ENCODE measurements at regions not wholly inside any gene's neighbourhood (a gene's known extent, or its start where the extent isn't known, plus 50 kb on each side); places are given as distances from the start of the nearest gene placed in this dataset.

GRCh38 chr6:84466511-84466910 lies 239.1 kb upstream of the CEP162 start:
- CTCF ChIA-PET = no interaction called here
- DNase-seq (no peak), ATAC-seq (ENCODE audit: low read depth) (no peak)
- Mint-ChIP-seq H3K27me3 (no peaks in the 10 kb centered on the region), H3K4me3 (no peak overlapping the region), H3K4me1 (no peaks in the 10 kb centered on the region), H3K27ac (no peak overlapping the region), H3K36me3 (ENCODE audit: low read depth) (no peaks in the 10 kb centered on the region), H3K9me3 (peaks cover 16% of the 10 kb centered on the region)
- POLR2A ChIA-PET = no interaction called here
- TF ChIP-seq, protein P1, sequence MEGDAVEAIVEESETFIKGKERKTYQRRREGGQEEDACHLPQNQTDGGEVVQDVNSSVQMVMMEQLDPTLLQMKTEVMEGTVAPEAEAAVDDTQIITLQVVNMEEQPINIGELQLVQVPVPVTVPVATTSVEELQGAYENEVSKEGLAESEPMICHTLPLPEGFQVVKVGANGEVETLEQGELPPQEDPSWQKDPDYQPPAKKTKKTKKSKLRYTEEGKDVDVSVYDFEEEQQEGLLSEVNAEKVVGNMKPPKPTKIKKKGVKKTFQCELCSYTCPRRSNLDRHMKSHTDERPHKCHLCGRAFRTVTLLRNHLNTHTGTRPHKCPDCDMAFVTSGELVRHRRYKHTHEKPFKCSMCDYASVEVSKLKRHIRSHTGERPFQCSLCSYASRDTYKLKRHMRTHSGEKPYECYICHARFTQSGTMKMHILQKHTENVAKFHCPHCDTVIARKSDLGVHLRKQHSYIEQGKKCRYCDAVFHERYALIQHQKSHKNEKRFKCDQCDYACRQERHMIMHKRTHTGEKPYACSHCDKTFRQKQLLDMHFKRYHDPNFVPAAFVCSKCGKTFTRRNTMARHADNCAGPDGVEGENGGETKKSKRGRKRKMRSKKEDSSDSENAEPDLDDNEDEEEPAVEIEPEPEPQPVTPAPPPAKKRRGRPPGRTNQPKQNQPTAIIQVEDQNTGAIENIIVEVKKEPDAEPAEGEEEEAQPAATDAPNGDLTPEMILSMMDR (IDR thresholded peaks at IDR 0.05) = no peak
- intact Hi-C loops (cut with micrococcal nuclease) = no loop called here

GRCh38 chr6:84464471-84464870 lies 237.0 kb upstream of the CEP162 start:
- TF ChIP-seq, protein P1 (IDR thresholded peaks at IDR 0.05) = no peak

DNA sequence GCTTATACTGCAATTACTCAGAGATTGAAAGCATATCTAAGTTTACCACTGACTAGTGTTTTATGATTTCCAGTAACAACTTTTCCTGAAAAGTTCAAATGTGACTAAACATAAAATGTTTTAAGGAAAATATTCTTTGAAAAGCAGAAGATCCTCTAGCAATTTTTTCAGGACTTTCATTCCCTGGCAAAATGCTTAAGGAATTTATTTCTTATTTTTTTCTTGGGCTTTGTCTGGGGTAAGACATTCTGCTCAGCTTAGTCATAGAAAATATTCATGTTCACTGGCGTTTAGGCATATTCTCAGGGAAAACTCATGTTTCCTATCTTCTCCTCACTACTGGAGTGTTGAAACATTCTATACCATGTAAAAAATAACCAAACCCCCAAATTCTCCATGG lies 235.3 kb upstream of the CEP162 start:
- no peak for DNase-seq
- H3K4me1 Mint-ChIP-seq = no peaks in the 10 kb centered on the region

More at GRCh38 chr6:84464471-84464870, 237.0 kb upstream of the CEP162 start:
- H3K27ac Mint-ChIP-seq = no peak overlapping the region
- no peaks in the 10 kb centered on the region for H3K4me1 Mint-ChIP-seq
- ATAC-seq (ENCODE audit: low read depth) (no peak), DNase-seq (no peak)
- no peak overlapping the region for H3K4me3 Mint-ChIP-seq
- peaks cover 16% of the 10 kb centered on the region for H3K9me3 Mint-ChIP-seq
- no peaks in the 10 kb centered on the region for H3K36me3 Mint-ChIP-seq (ENCODE audit: low read depth)
- CTCF ChIA-PET = no interaction called here
- no peaks in the 10 kb centered on the region for H3K27me3 Mint-ChIP-seq
- intact Hi-C loops (cut with micrococcal nuclease) = no loop called here
- POLR2A ChIA-PET = no interaction called here

GRCh38 chr6:84461461-84461860 lies 234.0 kb upstream of the CEP162 start:
- ATAC-seq (ENCODE audit: low read depth) = no peak
- DNase-seq = no peak
- ChIA-PET CTCF (no interaction called here), POLR2A (no interaction called here)
- H3K36me3 Mint-ChIP-seq (ENCODE audit: low read depth) = no peaks in the 10 kb centered on the region
- H3K27ac Mint-ChIP-seq = no peak overlapping the region
- TF ChIP-seq, protein P1 (IDR thresholded peaks at IDR 0.05) = no peak
- H3K27me3 Mint-ChIP-seq = no peaks in the 10 kb centered on the region
- peaks cover 16% of the 10 kb centered on the region for H3K9me3 Mint-ChIP-seq
- no peaks in the 10 kb centered on the region for H3K4me1 Mint-ChIP-seq
- intact Hi-C loops (cut with micrococcal nuclease) = no loop called here
- no peak overlapping the region for H3K4me3 Mint-ChIP-seq

More for the DNA sequence above, 235.3 kb upstream of the CEP162 start:
- ChIA-PET CTCF (no interaction called here), POLR2A (no interaction called here)
- H3K27me3 Mint-ChIP-seq = no peaks in the 10 kb centered on the region
- intact Hi-C loops (cut with micrococcal nuclease) = no loop called here
- TF ChIP-seq, protein P1 (IDR thresholded peaks at IDR 0.05) = no peak
- no peak for ATAC-seq (ENCODE audit: low read depth)
- H3K36me3 Mint-ChIP-seq (ENCODE audit: low read depth) = no peaks in the 10 kb centered on the region
- H3K9me3 Mint-ChIP-seq = peaks cover 16% of the 10 kb centered on the region
- no peak overlapping the region for H3K27ac Mint-ChIP-seq
- H3K4me3 Mint-ChIP-seq = no peak overlapping the region

DNA sequence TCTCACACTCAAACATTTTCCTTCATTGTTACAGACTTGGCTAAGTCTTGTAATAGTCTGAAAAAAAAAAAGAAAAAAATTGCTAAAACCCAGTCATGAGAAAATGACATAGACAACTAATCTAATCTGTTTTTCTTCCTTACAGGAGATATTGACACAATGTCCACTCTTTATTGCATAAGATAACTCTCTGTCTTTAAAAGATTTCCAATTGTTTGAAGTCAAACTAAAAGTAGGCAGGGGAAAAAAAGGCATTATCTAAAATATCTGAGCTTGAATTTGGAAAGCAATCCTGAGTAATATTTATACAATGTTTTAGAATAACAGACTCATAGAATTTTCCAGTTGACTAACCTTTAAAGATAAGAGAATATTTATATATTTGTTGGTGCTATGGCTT lies 233.0 kb upstream of the CEP162 start:
- CTCF ChIA-PET = no interaction called here
- Mint-ChIP-seq H3K27ac (no peak overlapping the region), H3K9me3 (peaks cover 16% of the 10 kb centered on the region), H3K4me1 (no peaks in the 10 kb centered on the region), H3K4me3 (no peak overlapping the region), H3K27me3 (no peaks in the 10 kb centered on the region), H3K36me3 (ENCODE audit: low read depth) (no peaks in the 10 kb centered on the region)
- POLR2A ChIA-PET = no interaction called here
- DNase-seq (no peak), ATAC-seq (ENCODE audit: low read depth) (no peak)
- intact Hi-C loops (cut with micrococcal nuclease) = no loop called here
- TF ChIP-seq, protein P1 (IDR thresholded peaks at IDR 0.05) = no peak
